Mesenchymal stem cell (in vitro differentiated cells and primary cell): ENCODE measurements at regions not wholly inside any gene's neighbourhood (a gene's known extent, or its start where the extent isn't known, plus 50 kb on each side); places are given as distances from the start of the nearest gene placed in this dataset.
"Not testable (repeated sequence)": the region's sequence is repeated elsewhere in the genome, so short reads cannot be mapped to it uniquely, and the experiment has no call there.

Experiments used
- DNase-seq: peaks from one replicate; pipeline ENCODE4 v3.0.0-alpha.2; 2013
- H2AFZ ChIP-seq: one replicate; pipeline ENCODE4 v1.6.1; 2013; ENCODE audit warnings: low read depth, mild to moderate bottlenecking, control low read depth, inconsistent platforms, low read length, moderate library complexity
- H2AK5ac ChIP-seq: 2 replicates; pipeline ENCODE4 v1.6.1; 2013; ENCODE audit warnings: low read length, moderate library complexity, mild to moderate bottlenecking, inconsistent platforms; ENCODE audit not compliant: severe bottlenecking
- H2BK120ac ChIP-seq: one replicate; pipeline ENCODE4 v1.6.1; 2013; ENCODE audit warnings: low read depth, mild to moderate bottlenecking, inconsistent platforms, low read length, moderate library complexity
- H2BK12ac ChIP-seq, 2 experiments: one replicate each; pipeline ENCODE4 v1.6.1; 2013; ENCODE audit warnings: inconsistent platforms in 2 of 2, low read length in 2 of 2, mild to moderate bottlenecking in 2 of 2, moderate library complexity in 2 of 2, control low read depth in 1 of 2
- H2BK15ac ChIP-seq: one replicate; pipeline ENCODE4 v1.6.1; 2013; ENCODE audit warnings: mild to moderate bottlenecking, low read depth, inconsistent platforms; ENCODE audit not compliant: poor library complexity, severe bottlenecking
- H2BK5ac ChIP-seq: 2 replicates; pipeline ENCODE4 v1.6.1; 2013; ENCODE audit warnings: low read depth, mild to moderate bottlenecking, low read length, control low read depth, inconsistent platforms; ENCODE audit not compliant: poor library complexity, severe bottlenecking
- H3K14ac ChIP-seq, 2 experiments: one replicate each; pipeline ENCODE4 v1.6.1; 2013; ENCODE audit warnings: inconsistent platforms in 2 of 2, low read length in 2 of 2, control low read depth in 1 of 2, mild to moderate bottlenecking in 1 of 2, moderate library complexity in 1 of 2
- H3K18ac ChIP-seq, 2 experiments: one replicate each; pipeline ENCODE4 v1.6.1; 2013; ENCODE audit warnings: inconsistent platforms in 2 of 2, low read length in 2 of 2, control low read depth in 1 of 2, low read depth in 1 of 2, mild to moderate bottlenecking in 1 of 2
- H3K23ac ChIP-seq, 2 experiments: one replicate each; pipeline ENCODE4 v1.6.1; 2013; ENCODE audit warnings: inconsistent platforms in 2 of 2, low read length in 2 of 2, mild to moderate bottlenecking in 2 of 2, moderate library complexity in 2 of 2, control low read depth in 1 of 2
- H3K27ac ChIP-seq: 2 replicates; pipeline ENCODE4 v1.5.1; 2013; ENCODE audit warnings: mild to moderate bottlenecking, moderate library complexity, low read length, control low read depth, inconsistent platforms; ENCODE audit not compliant: poor library complexity, severe bottlenecking
- H3K27me3 ChIP-seq, 2 experiments: 2 replicates each; pipeline versions ENCODE4 v1.6.1 to v1.7.0; 2013; ENCODE audit warnings: low read length in 2 of 2, mild to moderate bottlenecking in 2 of 2, moderate library complexity in 2 of 2, control low read depth in 1 of 2, inconsistent platforms in 1 of 2; ENCODE audit not compliant: control insufficient read depth in 1 of 2, insufficient read depth in 1 of 2
- H3K36me3 ChIP-seq, 2 experiments: 2 replicates each; pipeline versions ENCODE4 v1.6.1 to v1.7.0; 2013; ENCODE audit warnings: low read length in 2 of 2, control low read depth in 1 of 2, inconsistent platforms in 1 of 2, low read depth in 1 of 2, mild to moderate bottlenecking in 1 of 2; ENCODE audit not compliant: insufficient read depth in 2 of 2, control insufficient read depth in 1 of 2
- H3K4ac ChIP-seq, 2 experiments: one replicate each; pipeline ENCODE4 v1.6.1; 2013; ENCODE audit warnings: inconsistent platforms in 2 of 2, low read length in 2 of 2, mild to moderate bottlenecking in 2 of 2, moderate library complexity in 2 of 2, control low read depth in 1 of 2, low read depth in 1 of 2
- H3K4me1 ChIP-seq: 2 replicates; pipeline ENCODE4 v1.6.1; 2013; ENCODE audit warnings: low read depth, low read length, control low read depth; ENCODE audit not compliant: control insufficient read depth, insufficient read depth
- H3K4me2 ChIP-seq: 2 replicates; pipeline ENCODE4 v1.6.1; 2013; ENCODE audit warnings: low read length, mild to moderate bottlenecking, inconsistent platforms; ENCODE audit not compliant: poor library complexity, severe bottlenecking
- H3K4me3 ChIP-seq, 2 experiments: 2 replicates each; pipeline versions ENCODE4 v1.5.1 to v1.7.0; 2013; ENCODE audit warnings: low read length in 2 of 2, mild to moderate bottlenecking in 2 of 2, control low read depth in 1 of 2, low read depth in 1 of 2; ENCODE audit not compliant: insufficient read depth in 1 of 2
- H3K79me1 ChIP-seq: replicated peaks from 2 replicates; pipeline ENCODE4 v1.6.1; 2013; ENCODE audit warnings: mild to moderate bottlenecking, control low read depth, low read length, inconsistent platforms; ENCODE audit not compliant: poor library complexity, severe bottlenecking
- H3K9ac ChIP-seq: 2 replicates; pipeline ENCODE4 v1.7.0; 2013; ENCODE audit warnings: mild to moderate bottlenecking, low read length, moderate library complexity
- H3K9me3 ChIP-seq: 2 replicates; pipeline ENCODE4 v1.7.0; 2013; ENCODE audit warnings: mild to moderate bottlenecking, low read length; ENCODE audit not compliant: control insufficient read depth
- H4K8ac ChIP-seq: one replicate; pipeline ENCODE4 v1.6.1; 2013; ENCODE audit warnings: inconsistent platforms, mild to moderate bottlenecking, low read length, moderate library complexity
- H4K91ac ChIP-seq: one replicate; pipeline ENCODE4 v1.6.1; 2013; ENCODE audit warnings: mild to moderate bottlenecking, low read length, inconsistent platforms
- WGBS: methylation state at CpG from one replicate; pipeline ENCODE4 v1.1.7; 2013; ENCODE audit warnings: mixed read lengths; 5-methylcytosine and 5-hydroxymethylcytosine counted together

DNA sequence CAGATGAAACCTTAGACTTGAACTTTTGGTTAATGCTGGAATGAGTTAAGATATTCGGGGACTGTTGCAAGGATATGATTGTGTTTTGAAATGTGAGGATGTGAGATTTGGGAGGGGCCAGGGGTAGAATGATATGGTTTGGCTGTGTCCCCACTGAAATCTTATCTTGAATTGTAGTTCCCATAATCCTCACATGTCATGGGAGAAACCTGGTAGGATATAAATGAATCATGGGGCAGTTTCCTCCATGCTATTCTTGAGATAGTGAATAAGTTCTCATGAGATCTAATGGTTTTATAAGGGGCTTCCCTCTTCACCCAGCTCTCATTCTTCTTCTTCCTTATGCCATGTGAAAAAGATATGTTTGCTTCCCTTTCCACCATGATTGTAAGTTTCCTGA is 158.0 kb downstream of the MREG start:
- H3K27ac ChIP-seq, H3K23ac ChIP-seq, H2BK12ac ChIP-seq, H2BK5ac ChIP-seq, H3K4me1 ChIP-seq, H3K14ac ChIP-seq, H2BK120ac ChIP-seq, H4K8ac ChIP-seq, H3K4me2 ChIP-seq, DNase-seq, H2AFZ ChIP-seq, H4K91ac ChIP-seq, H3K79me1 ChIP-seq, H3K27me3 ChIP-seq, H3K18ac ChIP-seq, H3K4me3 ChIP-seq, H3K36me3 ChIP-seq, H3K9ac ChIP-seq, H3K4ac ChIP-seq, H2BK15ac ChIP-seq, H2AK5ac ChIP-seq, H3K9me3 ChIP-seq: not testable (repeated sequence)
- WGBS = 92% methylated on average over 1 of the region's 1 CpG

DNA sequence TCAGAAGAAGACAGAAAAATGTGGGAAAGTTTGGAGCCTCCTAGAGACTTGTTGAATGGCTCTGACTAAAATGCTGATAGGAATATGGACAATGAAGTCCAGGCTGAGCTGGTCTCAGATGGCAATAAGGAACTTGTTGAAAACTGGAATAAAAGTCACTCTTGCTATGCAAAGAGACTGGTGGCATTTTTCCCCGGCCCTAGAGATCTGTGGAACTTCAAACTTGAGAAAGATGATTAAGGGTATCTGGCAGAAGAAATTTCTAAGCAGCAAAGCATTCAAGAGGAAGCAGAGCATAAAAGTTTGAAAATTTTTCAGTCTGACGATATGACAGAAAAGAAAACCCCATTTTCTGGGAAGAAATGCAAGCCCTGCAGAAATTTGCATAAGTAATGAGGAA is 159.3 kb downstream of the MREG start:
- H2BK15ac ChIP-seq = no peak overlapping the region
- H3K79me1 ChIP-seq = no peaks in the 10 kb centered on the region
- peaks cover 4% of the 10 kb centered on the region for H3K4me1 ChIP-seq
- no peak overlapping the region for H3K4ac ChIP-seq
- H3K4me3 ChIP-seq = no peak overlapping the region
- H2BK12ac ChIP-seq = no peak overlapping the region
- H3K27ac ChIP-seq = no peak overlapping the region
- no peak overlapping the region for H2AK5ac ChIP-seq
- H2BK5ac ChIP-seq = no peak overlapping the region
- H3K36me3 ChIP-seq = no peaks in the 10 kb centered on the region
- no peak overlapping the region for H3K14ac ChIP-seq
- H2BK120ac ChIP-seq = no peak overlapping the region
- peak overlapping the region in 1 of 2 experiments; percentile 41 for H3K18ac ChIP-seq
- H4K8ac ChIP-seq = no peak overlapping the region
- no peak overlapping the region for H4K91ac ChIP-seq
- 83% methylated on average over 2 of the region's 2 CpGs for WGBS
- H3K9me3 ChIP-seq = peaks cover 6% of the 10 kb centered on the region
- H3K23ac ChIP-seq = no peak overlapping the region
- no peaks in the 10 kb centered on the region for H3K27me3 ChIP-seq
- no peak overlapping the region for H2AFZ ChIP-seq
- no peak overlapping the region for H3K4me2 ChIP-seq
- DNase-seq = no peak
- no peak overlapping the region for H3K9ac ChIP-seq

DNA sequence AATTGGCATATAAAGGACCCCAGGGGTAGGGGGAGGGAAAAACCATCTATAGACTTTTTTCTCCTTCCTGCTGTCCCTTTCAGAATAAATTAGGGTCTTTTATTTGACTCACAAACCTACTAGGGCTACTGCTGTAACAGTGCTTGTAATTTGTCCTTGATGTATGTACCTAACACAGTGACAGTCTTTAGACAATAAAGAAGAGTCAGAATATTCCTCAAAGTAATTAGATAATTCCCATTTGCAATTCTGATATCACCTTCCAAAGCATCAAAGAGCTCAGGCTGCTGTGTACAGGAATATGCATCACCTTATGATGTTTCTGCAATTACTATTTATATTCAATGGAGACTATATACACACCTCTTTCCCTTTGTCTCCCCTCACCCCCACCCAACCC is 161.7 kb downstream of the MREG start:
- Histone ChIP-seq H3K4me2 (no peak overlapping the region), H2AK5ac (no peak overlapping the region), H2BK15ac (no peak overlapping the region), H3K27ac (no peak overlapping the region), H3K18ac (no peak overlapping the region), H3K9me3 (peaks cover 6% of the 10 kb centered on the region), H2BK120ac (no peak overlapping the region), H4K91ac (no peak overlapping the region), H3K14ac (no peak overlapping the region), H3K27me3 (no peaks in the 10 kb centered on the region), H2AFZ (no peak overlapping the region), H3K4me3 (no peak overlapping the region), H2BK5ac (no peak overlapping the region), H2BK12ac (no peak overlapping the region), H3K79me1 (no peaks in the 10 kb centered on the region), H4K8ac (no peak overlapping the region), H3K23ac (no peak overlapping the region), H3K36me3 (no peaks in the 10 kb centered on the region), H3K4me1 (peaks cover 4% of the 10 kb centered on the region), H3K9ac (no peak overlapping the region), H3K4ac (no peak overlapping the region)
- DNase-seq = no peak

DNA sequence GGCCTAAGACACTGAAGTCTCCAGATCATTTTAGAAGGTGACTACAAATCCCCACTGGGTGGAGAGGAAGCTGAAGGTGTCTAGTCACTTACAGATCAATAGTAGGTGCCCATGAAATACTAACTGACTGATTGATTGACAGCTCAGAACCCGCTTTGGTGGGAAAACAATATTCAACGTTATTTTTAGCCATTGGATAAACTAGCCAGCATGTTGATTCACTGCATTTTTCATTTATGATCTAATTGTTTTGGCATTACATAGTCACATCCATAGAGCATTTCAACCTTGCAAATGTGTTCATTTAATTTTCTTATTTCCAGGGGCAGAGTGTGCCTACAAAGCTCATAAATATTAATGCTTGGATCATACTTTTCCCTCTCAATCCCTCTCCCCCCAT is 162.3 kb downstream of the MREG start:
- peaks cover 6% of the 10 kb centered on the region for H3K9me3 ChIP-seq

More for the DNA sequence above, 162.3 kb downstream of the MREG start:
- no peak overlapping the region for H2BK15ac ChIP-seq
- H3K27ac ChIP-seq = peak overlapping the region; percentile 40
- no peak overlapping the region for H3K14ac ChIP-seq
- H3K4me2 ChIP-seq = no peak overlapping the region
- DNase-seq = peak; percentile 37
- no peak overlapping the region for H4K8ac ChIP-seq
- no peak overlapping the region for H3K4me3 ChIP-seq
- no peak overlapping the region for H4K91ac ChIP-seq
- no peaks in the 10 kb centered on the region for H3K79me1 ChIP-seq
- H3K4me1 ChIP-seq = peaks cover 3% of the 10 kb centered on the region
- peak overlapping the region in 1 of 2 experiments; percentile 49 for H2BK12ac ChIP-seq
- no peak overlapping the region for H3K23ac ChIP-seq
- H3K4ac ChIP-seq = no peak overlapping the region
- H2AK5ac ChIP-seq = no peak overlapping the region
- peak overlapping the region; percentile 5 for H3K9ac ChIP-seq
- no peaks in the 10 kb centered on the region for H3K36me3 ChIP-seq
- WGBS = 13% methylated on average over 2 of the region's 2 CpGs
- H2AFZ ChIP-seq = no peak overlapping the region
- H3K18ac ChIP-seq = no peak overlapping the region
- no peaks in the 10 kb centered on the region for H3K27me3 ChIP-seq
- no peak overlapping the region for H2BK120ac ChIP-seq
- H2BK5ac ChIP-seq = no peak overlapping the region
